ENCODE measurements at regions not wholly inside any gene's neighbourhood (a gene's known extent, or its start where the extent isn't known, plus 50 kb on each side); places are given as distances from the start of the nearest gene placed in this dataset.

DNA sequence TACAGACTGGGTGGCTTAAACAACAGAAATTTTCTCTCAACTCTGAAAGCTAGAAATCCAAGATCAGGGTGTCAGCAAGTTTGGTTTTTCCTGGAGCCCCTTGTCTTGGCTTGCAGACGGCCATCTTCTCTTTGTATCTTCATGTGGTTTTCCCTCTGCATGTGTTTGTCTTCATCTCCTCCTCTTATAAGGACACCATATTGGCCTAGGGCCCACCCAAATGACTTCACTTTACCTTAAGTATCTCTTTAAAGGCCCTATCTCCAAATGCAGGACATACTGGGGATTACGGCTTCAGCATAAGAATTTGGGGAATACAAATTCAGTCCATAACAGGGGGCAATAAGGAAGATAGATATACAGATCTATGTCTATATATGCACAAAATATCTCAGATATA is 187.9 kb downstream of the MTCL1 start:
- Histone ChIP-seq H3K27me3 (replicated peaks; ENCODE audit: insufficient read depth) (no peaks in the 10 kb centered on the region), H3K4me1 (replicated peaks) (no peaks in the 10 kb centered on the region), H3K4me3 (no peak overlapping the region), H3K9me3 (no peaks in the 10 kb centered on the region), H3K36me3 (no peaks in the 10 kb centered on the region), H3K27ac (no peak overlapping the region)
- TF ChIP-seq POLR2AphosphoS5 (IDR thresholded peaks at IDR 0.05) (no peak), POLR2A (IDR thresholded peaks at IDR 0.05) (no peak)
- TF ChIP-seq, protein P1, sequence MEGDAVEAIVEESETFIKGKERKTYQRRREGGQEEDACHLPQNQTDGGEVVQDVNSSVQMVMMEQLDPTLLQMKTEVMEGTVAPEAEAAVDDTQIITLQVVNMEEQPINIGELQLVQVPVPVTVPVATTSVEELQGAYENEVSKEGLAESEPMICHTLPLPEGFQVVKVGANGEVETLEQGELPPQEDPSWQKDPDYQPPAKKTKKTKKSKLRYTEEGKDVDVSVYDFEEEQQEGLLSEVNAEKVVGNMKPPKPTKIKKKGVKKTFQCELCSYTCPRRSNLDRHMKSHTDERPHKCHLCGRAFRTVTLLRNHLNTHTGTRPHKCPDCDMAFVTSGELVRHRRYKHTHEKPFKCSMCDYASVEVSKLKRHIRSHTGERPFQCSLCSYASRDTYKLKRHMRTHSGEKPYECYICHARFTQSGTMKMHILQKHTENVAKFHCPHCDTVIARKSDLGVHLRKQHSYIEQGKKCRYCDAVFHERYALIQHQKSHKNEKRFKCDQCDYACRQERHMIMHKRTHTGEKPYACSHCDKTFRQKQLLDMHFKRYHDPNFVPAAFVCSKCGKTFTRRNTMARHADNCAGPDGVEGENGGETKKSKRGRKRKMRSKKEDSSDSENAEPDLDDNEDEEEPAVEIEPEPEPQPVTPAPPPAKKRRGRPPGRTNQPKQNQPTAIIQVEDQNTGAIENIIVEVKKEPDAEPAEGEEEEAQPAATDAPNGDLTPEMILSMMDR (IDR thresholded peaks at IDR 0.05): no peak
- WGBS: 90% methylated on average over 2 of the region's 2 CpGs
- intact Hi-C loops (cut with DNase I): no loop called here
- no peak for DNase-seq (ENCODE audit: low spot score)

DNA sequence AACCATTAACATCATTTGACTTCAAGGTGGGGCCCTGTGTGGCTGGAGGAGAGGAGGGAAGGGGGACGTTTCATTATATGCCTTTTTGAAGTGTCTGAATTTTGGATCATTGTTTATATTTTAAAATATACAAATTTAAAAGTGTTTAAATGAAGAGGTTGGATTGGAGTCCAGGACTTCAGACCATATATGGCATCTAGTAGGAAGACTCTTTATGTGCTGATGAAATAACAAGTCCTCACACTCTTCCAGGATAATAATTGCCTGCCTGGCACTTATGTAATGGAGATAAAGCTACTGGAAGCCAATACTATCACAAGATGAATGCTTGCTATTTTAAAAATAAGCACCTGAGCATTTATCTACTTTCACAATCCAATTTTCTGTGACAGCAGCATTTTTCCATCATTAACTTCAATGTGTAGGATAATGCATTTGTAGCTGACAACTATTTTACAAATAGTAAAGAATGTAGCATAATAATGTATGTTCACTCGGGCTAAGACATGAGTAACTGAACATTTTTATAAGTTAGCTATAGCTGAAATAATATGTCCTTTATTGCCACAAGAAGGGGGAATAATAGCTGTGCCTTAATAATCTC is 188.4 kb downstream of the MTCL1 start:
- no peaks in the 10 kb centered on the region for H3K36me3 ChIP-seq
- intact Hi-C loops (cut with DNase I): no loop called here
- 74% methylated on average over 2 of the region's 2 CpGs for WGBS
- no peak overlapping the region for H3K4me3 ChIP-seq
- H3K9me3 ChIP-seq: no peaks in the 10 kb centered on the region
- H3K27ac ChIP-seq: no peak overlapping the region
- TF ChIP-seq, protein P1 (IDR thresholded peaks at IDR 0.05): no peak
- TF ChIP-seq POLR2A (IDR thresholded peaks at IDR 0.05) (no peak), POLR2AphosphoS5 (IDR thresholded peaks at IDR 0.05) (no peak)
- no peak for DNase-seq (ENCODE audit: low spot score)
- no peaks in the 10 kb centered on the region for H3K27me3 ChIP-seq (replicated peaks; ENCODE audit: insufficient read depth)
- no peaks in the 10 kb centered on the region for H3K4me1 ChIP-seq (replicated peaks)

- TF ChIP-seq POLR2AphosphoS5 (IDR thresholded peaks at IDR 0.05) (no peak), POLR2A (IDR thresholded peaks at IDR 0.05) (no peak)
- TF ChIP-seq, protein P1 (IDR thresholded peaks at IDR 0.05): no peak
- 83% methylated on average over 3 of the region's 3 CpGs for WGBS
- Histone ChIP-seq H3K27ac (no peak overlapping the region), H3K4me1 (replicated peaks) (no peaks in the 10 kb centered on the region), H3K4me3 (no peak overlapping the region), H3K27me3 (replicated peaks; ENCODE audit: insufficient read depth) (no peaks in the 10 kb centered on the region), H3K36me3 (no peaks in the 10 kb centered on the region), H3K9me3 (no peaks in the 10 kb centered on the region)
- no peak for DNase-seq (ENCODE audit: low spot score)
- intact Hi-C loops (cut with DNase I): no loop called here
Observed at GRCh38 chr18:8894823-8895222, 189.5 kb downstream of the MTCL1 start.

GRCh38 chr18:8895341-8895740 is 190.0 kb downstream of the MTCL1 start:
- no peaks in the 10 kb centered on the region for H3K36me3 ChIP-seq
- intact Hi-C loops (cut with DNase I): no loop called here
- H3K27me3 ChIP-seq (replicated peaks; ENCODE audit: insufficient read depth): no peaks in the 10 kb centered on the region
- no peaks in the 10 kb centered on the region for H3K4me1 ChIP-seq (replicated peaks)
- H3K4me3 ChIP-seq: no peak overlapping the region
- TF ChIP-seq, protein P1 (IDR thresholded peaks at IDR 0.05): no peak
- TF ChIP-seq POLR2AphosphoS5 (IDR thresholded peaks at IDR 0.05) (no peak), POLR2A (IDR thresholded peaks at IDR 0.05) (no peak)
- 95% methylated on average over 1 of the region's 1 CpG for WGBS
- no peak overlapping the region for H3K27ac ChIP-seq
- no peaks in the 10 kb centered on the region for H3K9me3 ChIP-seq
- DNase-seq (ENCODE audit: low spot score): no peak

DNA sequence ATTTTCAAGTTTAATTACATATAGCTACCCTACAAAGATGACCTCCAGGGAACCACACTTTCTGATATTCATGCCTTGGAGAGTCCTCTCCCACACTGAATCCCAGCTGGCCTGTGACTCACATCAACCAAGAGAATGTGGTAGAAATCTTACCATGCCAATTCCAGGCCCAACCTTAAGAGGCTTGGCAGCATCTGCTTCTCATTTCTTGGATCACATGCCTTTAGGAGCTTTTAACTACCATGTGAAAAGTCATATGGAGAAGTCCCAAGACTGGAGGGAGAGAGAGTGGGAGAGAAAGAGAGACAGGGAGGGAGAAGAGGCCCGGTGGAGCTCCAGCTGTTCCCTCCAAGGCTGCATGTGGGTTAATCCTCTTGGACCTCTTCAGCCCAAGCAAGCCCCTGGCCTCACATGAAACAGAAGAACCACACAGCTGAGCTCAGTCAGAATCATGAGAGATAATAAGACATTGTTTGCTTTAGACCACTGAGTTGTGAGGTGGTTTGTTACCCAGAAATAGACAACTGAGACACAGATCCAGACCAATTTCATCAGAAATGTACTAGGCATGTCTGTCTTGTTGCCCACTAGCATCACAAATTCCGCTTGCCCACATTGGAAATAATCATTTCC is 190.7 kb downstream of the MTCL1 start:
- DNase-seq (ENCODE audit: low spot score): no peak
- Histone ChIP-seq H3K4me1 (replicated peaks) (no peaks in the 10 kb centered on the region), H3K27ac (no peak overlapping the region), H3K4me3 (no peak overlapping the region), H3K9me3 (no peaks in the 10 kb centered on the region), H3K36me3 (no peaks in the 10 kb centered on the region), H3K27me3 (replicated peaks; ENCODE audit: insufficient read depth) (no peaks in the 10 kb centered on the region)
- intact Hi-C loops (cut with DNase I): no loop called here
- 45% methylated on average over 2 of the region's 2 CpGs for WGBS
- TF ChIP-seq POLR2A (IDR thresholded peaks at IDR 0.05) (no peak), POLR2AphosphoS5 (IDR thresholded peaks at IDR 0.05) (no peak)
- TF ChIP-seq, protein P1 (IDR thresholded peaks at IDR 0.05): no peak

Measured in prostate gland (tissue), 2 donors.